Stimulated activated CD8-positive, alpha-beta memory T cell treated with anti-CD3 and anti-CD28 coated beads, Interleukin-7, amount 100 ng/mL, for 48 hours (primary cell): ENCODE measurements at regions not wholly inside any gene's neighbourhood (a gene's known extent, or its start where the extent isn't known, plus 50 kb on each side); places are given as distances from the start of the nearest gene placed in this dataset.
"Not testable (repeated sequence)": the region's sequence is repeated elsewhere in the genome, so short reads cannot be mapped to it uniquely, and the experiment has no call there.

Source experiments
- DNase-seq, 2 donors: peaks; one replicate each; pipeline ENCODE4 v3.0.0-alpha.2; 2020; ENCODE audit warnings: low read depth in 1 of 2; ENCODE audit errors: extremely low read depth in 1 of 2

DNA sequence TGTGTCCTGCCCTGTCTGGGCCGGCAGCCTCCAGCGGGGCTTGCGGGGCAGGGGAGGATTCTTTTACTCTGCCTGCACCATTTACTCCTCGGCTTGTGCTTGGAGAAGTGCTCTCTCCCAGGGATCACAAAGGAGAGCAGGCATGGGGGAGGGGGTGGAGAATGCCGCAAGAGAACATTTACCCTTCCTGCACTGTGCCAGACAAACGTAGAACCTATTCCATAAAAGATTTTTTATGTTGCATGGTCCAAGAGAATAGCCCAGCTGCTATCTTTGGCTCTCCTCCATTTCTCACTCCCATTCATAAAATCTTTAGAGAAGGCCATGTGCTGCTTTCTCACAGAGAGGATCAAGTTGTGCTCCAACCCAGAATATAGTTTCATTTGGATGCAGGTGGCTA lies 159.4 kb downstream of the SPTSSA start:
- no peak for DNase-seq

DNA sequence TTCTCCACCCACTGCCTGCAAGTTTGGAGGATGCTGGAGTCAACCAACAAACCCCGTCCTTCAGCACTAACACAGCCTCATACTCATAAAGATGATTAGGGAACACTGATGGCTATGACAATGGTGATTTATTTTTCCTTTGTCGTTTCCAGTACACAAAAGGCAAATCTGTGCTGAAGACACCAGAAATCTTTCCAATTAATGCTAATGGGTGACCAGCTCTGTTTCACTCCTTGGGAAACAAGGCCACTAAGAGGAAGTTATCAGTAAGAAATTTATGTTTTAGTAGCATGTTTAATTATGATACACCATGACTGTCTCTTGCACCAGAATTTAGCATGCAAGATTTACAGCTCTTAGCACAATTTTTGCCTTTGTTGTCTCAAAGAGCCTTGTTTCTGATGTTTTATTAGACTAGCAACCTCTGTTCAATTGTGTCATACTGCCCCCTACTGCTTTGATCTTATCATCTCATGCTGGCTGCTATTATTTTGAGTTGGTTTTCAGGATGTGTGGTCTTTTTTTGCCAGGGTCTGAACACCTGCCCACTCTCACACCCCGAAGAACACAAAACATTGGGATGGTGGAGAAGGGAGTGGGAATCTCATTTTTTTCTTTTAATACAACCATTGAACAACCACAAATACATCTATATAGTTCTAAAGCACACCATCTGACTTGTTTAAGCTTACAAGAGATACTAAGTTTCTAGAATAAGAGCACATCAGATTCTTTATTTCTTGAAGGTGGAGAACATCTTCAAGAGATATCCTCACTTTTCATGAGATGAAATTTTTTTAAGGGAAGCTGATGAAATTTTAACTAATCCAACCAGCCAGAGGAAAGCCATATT lies 160.9 kb downstream of the SPTSSA start:
- no peak for DNase-seq

GRCh38 chr14:34300330-34300729 lies 161.7 kb downstream of the SPTSSA start:
- no peak for DNase-seq

GRCh38 chr14:34299360-34299759 lies 162.7 kb downstream of the SPTSSA start:
- DNase-seq, result no peak

DNA sequence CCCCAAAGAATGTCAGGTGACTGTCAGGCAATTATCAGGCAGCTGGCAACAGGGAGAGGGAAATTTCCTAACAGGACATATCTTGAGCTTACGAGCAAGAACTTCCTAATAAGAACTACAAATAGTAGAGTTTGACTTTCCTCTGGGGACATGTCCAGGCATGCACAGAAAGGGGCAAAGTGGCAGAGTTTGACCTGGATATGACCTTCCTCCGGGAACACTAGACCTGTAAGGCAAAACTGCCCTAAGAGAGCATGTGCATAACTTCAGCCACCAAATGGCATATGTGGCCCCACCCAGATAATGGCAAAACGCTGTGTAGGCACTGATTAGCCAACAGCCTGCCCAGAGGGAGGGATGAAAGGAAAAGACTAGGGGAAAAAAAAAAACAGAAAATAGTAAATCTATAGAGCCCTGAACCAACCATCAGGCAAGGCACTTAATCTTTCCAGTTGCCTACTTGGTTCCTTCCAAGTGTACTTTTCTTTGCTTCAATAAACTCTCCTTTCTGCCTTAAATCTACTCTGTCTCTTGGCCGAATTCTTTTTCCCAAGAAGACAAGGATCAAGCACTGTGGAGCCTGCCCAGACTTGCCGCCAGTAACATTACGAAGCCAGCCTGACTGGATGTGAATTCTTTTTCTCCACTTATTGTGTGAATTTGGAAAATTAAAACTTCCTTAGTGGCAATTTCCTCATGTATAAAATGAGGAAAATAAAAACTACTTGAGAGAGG lies 164.1 kb downstream of the SPTSSA start:
- no peak for DNase-seq

GRCh38 chr14:34283590-34283989 lies 178.4 kb downstream of the SPTSSA start:
- no peak for DNase-seq

- DNase-seq, result no peak
Observed at GRCh38 chr14:34277191-34277590, 184.8 kb downstream of the SPTSSA start.

- DNase-seq, result no peak
Observed at GRCh38 chr14:34275530-34275929, 186.5 kb downstream of the SPTSSA start.

DNA sequence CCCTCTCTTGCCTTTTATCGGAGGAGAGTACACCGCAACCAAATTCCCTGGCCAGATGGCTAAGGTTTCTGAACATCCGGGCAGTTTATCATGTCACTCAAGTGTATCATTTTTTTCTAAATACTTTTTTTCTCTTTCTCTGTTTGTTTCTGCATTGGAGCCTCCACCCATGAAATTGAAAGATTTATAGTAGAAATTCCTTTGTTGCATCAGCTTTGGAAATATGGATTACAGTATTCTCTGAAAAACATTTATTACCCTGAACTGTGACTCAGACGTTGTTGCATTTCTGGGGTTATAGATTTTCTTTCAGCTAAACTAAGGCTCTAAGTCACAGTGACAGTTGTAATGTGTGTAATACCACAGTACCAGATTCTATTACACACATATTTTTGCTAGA lies 187.0 kb downstream of the SPTSSA start:
- DNase-seq, result no peak

GRCh38 chr14:34273716-34274115 lies 188.3 kb downstream of the SPTSSA start:
- DNase-seq, result not testable (repeated sequence)

DNA sequence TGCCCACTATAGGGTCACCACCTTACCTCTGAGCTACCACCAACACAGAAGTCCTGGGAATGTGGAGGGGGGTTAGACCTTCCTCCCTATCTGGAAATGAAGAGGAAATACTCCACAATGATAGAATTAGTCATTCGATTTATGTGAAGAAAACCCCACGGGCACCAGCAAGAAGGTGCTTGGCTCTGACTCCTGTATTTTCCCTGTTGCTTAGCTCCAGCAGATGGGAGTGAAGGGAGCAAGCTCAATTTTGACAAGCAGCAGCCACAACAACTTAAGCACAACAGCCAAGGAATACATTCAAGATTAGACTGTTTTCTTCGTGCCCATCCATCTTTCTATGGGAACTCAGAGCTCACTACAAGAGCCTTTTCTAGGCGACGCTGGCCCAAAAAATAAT lies 191.7 kb downstream of the SPTSSA start:
- no peak for DNase-seq

DNA sequence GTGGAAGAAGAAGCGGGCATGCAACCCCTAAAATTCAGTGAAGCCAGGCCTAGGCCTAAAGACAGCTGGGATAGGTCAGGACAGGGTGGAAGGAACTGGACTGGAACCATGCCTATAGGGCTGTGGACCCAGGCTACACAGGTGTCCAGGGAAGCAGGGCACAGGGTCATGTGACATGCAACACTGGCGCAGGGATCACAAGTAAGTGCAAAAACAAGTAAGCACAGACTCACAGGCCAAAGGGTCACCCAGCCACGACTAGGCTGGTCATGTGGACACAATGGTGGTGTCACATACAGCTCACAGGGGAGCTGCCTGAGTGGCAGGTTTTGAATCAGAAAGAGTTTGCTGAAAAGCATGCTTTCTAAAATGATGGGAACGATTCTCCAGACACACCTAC lies 195.7 kb downstream of the SPTSSA start:
- no peak for DNase-seq

- DNase-seq, result no peak
Observed at GRCh38 chr14:34262127-34262910, 199.7 kb downstream of the SPTSSA start.

- DNase-seq, result no peak
Observed at GRCh38 chr14:34259996-34260395, 202.0 kb downstream of the SPTSSA start.

- no peak for DNase-seq
Observed at GRCh38 chr14:34258318-34258717, 203.7 kb downstream of the SPTSSA start.

DNA sequence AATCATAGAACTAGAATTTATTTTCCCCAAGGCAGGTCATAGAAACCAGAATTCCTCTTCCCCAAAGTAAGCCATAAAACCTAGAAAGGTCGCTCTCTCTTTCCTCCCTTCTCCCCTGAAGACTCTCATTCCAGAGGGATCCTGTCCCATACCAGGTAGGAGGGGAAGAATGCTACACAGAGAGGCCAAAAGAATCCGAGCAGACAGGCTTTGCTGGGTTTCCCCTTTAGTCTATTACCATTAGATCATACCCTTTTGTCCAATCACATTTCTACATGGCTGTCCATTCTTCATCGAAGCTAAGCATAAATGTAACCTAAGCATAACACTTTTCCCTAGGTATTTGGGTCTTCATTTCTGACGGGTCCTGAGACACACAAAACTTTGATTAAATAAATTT lies 204.5 kb downstream of the SPTSSA start:
- no peak for DNase-seq

DNA sequence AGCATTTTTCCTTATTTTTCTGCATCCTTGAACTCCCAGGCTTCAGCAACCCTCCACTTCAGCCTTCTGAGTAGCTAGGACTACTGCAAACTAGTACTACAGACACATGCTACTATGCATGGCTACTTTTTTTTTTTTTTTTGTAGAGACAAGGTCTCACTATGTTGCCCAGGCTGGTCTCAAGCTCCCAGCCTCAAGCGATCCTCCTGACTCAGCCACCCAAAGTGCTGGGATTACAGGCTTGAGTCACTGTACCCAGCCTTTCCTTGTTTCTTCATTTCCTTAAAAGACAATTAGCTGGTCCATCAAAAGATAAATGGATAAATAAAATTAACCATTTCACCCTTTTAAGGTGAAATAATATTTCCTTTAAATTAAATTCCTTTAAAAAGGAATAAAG lies 205.8 kb downstream of the SPTSSA start:
- DNase-seq, result no peak

DNA sequence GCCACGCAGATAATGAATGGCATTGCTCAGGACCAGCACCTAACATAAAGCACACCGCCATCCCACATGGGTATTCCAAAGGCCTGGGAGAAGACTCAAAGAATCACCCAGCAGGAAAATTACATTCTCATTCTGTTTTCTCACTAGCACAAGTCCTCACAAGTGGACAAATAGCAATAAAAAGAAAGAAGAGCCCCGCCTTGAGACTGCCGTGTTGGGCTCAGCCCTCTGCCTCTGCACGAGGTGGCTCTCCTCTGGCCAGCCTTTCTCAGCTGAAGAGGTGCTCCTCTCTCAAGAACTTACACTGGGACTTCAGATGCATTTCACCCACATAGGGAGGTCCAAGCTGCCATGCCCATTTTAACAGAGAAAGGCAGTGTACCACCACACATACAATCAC lies 207.5 kb downstream of the SPTSSA start:
- DNase-seq, result no peak

DNA sequence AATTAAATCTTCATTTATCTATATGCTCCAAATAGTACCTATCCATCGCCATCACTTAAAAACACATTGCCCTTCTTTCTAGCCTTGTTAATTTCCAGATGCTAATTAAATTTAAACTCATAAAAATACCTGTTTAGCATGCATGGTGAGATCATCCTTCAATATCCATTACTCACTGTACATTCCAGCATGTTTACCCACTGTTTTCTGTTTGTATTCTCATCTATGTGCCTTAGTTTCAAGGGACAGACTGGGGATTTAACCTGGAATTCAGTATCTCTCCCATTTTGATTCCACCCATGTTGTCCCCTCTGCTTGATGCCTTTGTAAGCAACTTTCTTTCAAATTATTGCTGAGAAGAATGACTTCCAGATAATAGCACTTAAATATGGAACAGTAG lies 208.0 kb downstream of the SPTSSA start:
- no peak for DNase-seq

GRCh38 chr14:34252227-34252626 lies 209.8 kb downstream of the SPTSSA start:
- DNase-seq, result no peak

DNA sequence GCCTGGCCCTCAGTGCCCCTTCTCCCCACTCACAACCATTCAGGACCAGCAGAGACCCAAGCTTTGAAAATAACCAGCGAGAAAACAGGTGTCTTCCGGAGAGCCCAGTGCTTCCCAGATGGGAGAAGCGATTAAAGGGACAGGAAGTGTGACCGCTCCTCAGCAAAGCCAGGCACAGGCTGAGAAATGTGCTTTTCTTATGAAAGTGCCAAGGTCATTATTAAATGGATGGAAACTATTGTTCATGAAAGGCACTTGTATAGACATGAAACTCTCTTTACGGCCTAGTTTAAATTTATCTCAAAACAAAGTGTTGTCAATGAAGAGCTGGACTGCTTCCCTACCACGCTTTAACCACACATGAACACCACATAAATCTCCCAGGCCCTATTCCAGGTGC lies 210.4 kb downstream of the SPTSSA start:
- DNase-seq, result no peak

GRCh38 chr14:34250959-34251358 lies 211.1 kb downstream of the SPTSSA start:
- no peak for DNase-seq
